Neural cell (in vitro differentiated cells): ENCODE measurements at regions not wholly inside any gene's neighbourhood (a gene's known extent, or its start where the extent isn't known, plus 50 kb on each side); places are given as distances from the start of the nearest gene placed in this dataset.

Experiments used
- CTCF ChIP-seq: fragments of 450-650 bp; IDR thresholded peaks from 2 replicates; pipeline ENCODE4 v1.5.1; 2014; ENCODE audit warnings: antibody characterized with exemption, mild to moderate bottlenecking, moderate library complexity; ENCODE audit not compliant: poor library complexity, severe bottlenecking
- EP300 ChIP-seq: fragments of 450-650 bp; conservative IDR thresholded peaks from 2 replicates; pipeline ENCODE4 v1.6.1; 2014; ENCODE audit warnings: antibody characterized with exemption, mild to moderate bottlenecking, moderate library complexity; ENCODE audit not compliant: poor library complexity, severe bottlenecking
- EZH2 ChIP-seq: fragments of 200-600, 300-800 bp; shearing (Covaris generic), sonication (generic); IDR thresholded peaks from 2 replicates; pipeline ENCODE4 v1.6.1; 2014; ENCODE audit warnings: antibody characterized with exemption, low read length, borderline replicate concordance, mild to moderate bottlenecking; ENCODE audit not compliant: insufficient read depth, poor library complexity, severe bottlenecking
- MXI1 ChIP-seq: fragments of 450-650 bp; conservative IDR thresholded peaks from 2 replicates; pipeline ENCODE4 v1.6.1; 2014; ENCODE audit warnings: antibody characterized with exemption, mild to moderate bottlenecking; ENCODE audit not compliant: poor library complexity, severe bottlenecking
- POLR2AphosphoS5 ChIP-seq: IDR thresholded peaks from 2 replicates; pipeline ENCODE4 v1.6.1; 2012
- RAD21 ChIP-seq: fragments of 450-650 bp; conservative IDR thresholded peaks from 2 replicates; pipeline ENCODE4 v1.6.1; 2014; ENCODE audit warnings: antibody characterized with exemption, mild to moderate bottlenecking, moderate library complexity
- REST ChIP-seq: IDR thresholded peaks from 2 replicates; pipeline ENCODE4 v1.6.1; 2012; ENCODE audit warnings: borderline replicate concordance
- SMC3 ChIP-seq: fragments of 450-650 bp; conservative IDR thresholded peaks from 2 replicates; pipeline ENCODE4 v1.6.1; 2014; ENCODE audit warnings: antibody characterized with exemption, mild to moderate bottlenecking, moderate library complexity; ENCODE audit not compliant: poor library complexity
- TAF1 ChIP-seq: IDR thresholded peaks from 2 replicates; pipeline ENCODE4 v1.6.1; 2012; ENCODE audit warnings: low read depth

GRCh38 chr6:117138425-117138824, 126.9 kb upstream of the VGLL2 start:
- TF ChIP-seq RAD21 (no peak), REST (no peak), CTCF (no peak), TAF1 (no peak), POLR2AphosphoS5 (no peak), EP300 (no peak), EZH2 (no peak), SMC3 (no peak), MXI1 (no peak)
